Spleen (tissue), 7 donors: ENCODE measurements at regions not wholly inside any gene's neighbourhood (a gene's known extent, or its start where the extent isn't known, plus 50 kb on each side); places are given as distances from the start of the nearest gene placed in this dataset.

Experiments
- POLR2A ChIP-seq, 3 donors: fragments of 450-650 bp; IDR thresholded peaks; one replicate each; pipeline ENCODE4 v1.5.1; 2017; ENCODE audit warnings: antibody characterized with exemption in 3 of 3, mild to moderate bottlenecking in 1 of 3
- TF ChIP-seq, protein P1 (sequence below), 11 experiments: fragments of 200-600 bp in 7 of 11; fragments of 450-650 bp in 4 of 11; sonication (generic) in 4 of 11; IDR thresholded peaks in 8 of 11; conservative IDR thresholded peaks in 3 of 11; 1 replicate in 7 of 11; 2 replicates in 4 of 11; pipeline versions ENCODE4 v1.4.0 to v1.8.0; 2016 to 2021; ENCODE audit warnings: antibody characterized with exemption in 11 of 11, inconsistent platforms in 4 of 11, mild to moderate bottlenecking in 1 of 11
- donor health status: DM: no; HTN: no; CAD: no; lungs with moderate emphysema.
- donor health status: DM: no; HTN: no; CAD: no.
- donor health status: DM: no; HTN: no; CAD: no.

DNA sequence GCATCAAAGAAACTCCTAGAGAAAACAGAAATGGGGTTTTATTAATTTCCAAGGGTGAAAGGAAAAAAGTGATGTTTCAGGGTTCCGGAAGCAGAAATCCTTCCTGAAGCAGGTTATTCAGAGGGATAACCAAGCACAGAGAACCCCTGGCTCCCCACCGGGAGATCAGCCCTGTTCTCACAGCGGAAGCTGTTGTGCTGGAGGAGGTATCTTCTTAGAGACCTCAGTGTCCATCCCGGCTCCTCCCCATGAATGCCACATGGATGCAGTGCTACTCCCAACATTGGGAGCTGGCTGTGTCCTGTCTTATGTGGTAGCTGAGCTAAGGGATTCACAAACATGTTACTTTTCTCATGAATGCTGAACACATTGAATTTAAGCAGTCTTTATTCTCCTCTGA is 80.9 kb upstream of the IRX2 start:
- TF ChIP-seq, protein P1, sequence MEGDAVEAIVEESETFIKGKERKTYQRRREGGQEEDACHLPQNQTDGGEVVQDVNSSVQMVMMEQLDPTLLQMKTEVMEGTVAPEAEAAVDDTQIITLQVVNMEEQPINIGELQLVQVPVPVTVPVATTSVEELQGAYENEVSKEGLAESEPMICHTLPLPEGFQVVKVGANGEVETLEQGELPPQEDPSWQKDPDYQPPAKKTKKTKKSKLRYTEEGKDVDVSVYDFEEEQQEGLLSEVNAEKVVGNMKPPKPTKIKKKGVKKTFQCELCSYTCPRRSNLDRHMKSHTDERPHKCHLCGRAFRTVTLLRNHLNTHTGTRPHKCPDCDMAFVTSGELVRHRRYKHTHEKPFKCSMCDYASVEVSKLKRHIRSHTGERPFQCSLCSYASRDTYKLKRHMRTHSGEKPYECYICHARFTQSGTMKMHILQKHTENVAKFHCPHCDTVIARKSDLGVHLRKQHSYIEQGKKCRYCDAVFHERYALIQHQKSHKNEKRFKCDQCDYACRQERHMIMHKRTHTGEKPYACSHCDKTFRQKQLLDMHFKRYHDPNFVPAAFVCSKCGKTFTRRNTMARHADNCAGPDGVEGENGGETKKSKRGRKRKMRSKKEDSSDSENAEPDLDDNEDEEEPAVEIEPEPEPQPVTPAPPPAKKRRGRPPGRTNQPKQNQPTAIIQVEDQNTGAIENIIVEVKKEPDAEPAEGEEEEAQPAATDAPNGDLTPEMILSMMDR (IDR thresholded peaks at IDR 0.05 in 8 of 11, conservative IDR thresholded peaks at IDR 0.05 in 3 of 11), result no peak
- no peak for TF ChIP-seq POLR2A (IDR thresholded peaks at IDR 0.05)
